ENCODE measurements at regions not wholly inside any gene's neighbourhood (a gene's known extent, or its start where the extent isn't known, plus 50 kb on each side); places are given as distances from the start of the nearest gene placed in this dataset.

GRCh38 chr1:83490988-83491387, 507.9 kb downstream of the TTLL7 start:
- TF ChIP-seq POLR2A (IDR thresholded peaks at IDR 0.05; ENCODE audit: low read depth, low read length): no peak
- TF ChIP-seq POLR2AphosphoS5 (IDR thresholded peaks at IDR 0.05; ENCODE audit: low read depth, low read length): no peak
